NCI-H1417 treated with DMSO at 0.1 percent for 48 hours (cell line): ENCODE measurements at regions not wholly inside any gene's neighbourhood (a gene's known extent, or its start where the extent isn't known, plus 50 kb on each side); places are given as distances from the start of the nearest gene placed in this dataset.

Source experiments
- DNase-seq: peaks from one replicate; lab custom pipeline; 2025; lab: John Stamatoyannopoulos, UW

- DNase-seq, result no peak
Measured at GRCh38 chr5:92923885-92924284, 657.1 kb downstream of the NR2F1-AS1 start.

- no peak for DNase-seq
Measured at GRCh38 chr5:92922231-92922967, 658.6 kb downstream of the NR2F1-AS1 start.

- DNase-seq, result no peak
Measured at GRCh38 chr5:92917044-92917443, 664.0 kb downstream of the NR2F1-AS1 start.

GRCh38 chr5:92916036-92916435 lies 665.0 kb downstream of the NR2F1-AS1 start:
- no peak for DNase-seq

- peak; percentile 11 for DNase-seq
Measured at GRCh38 chr5:92912283-92912682, 668.7 kb downstream of the NR2F1-AS1 start.

GRCh38 chr5:92911851-92912250 lies 669.2 kb downstream of the NR2F1-AS1 start:
- DNase-seq, result no peak

GRCh38 chr5:92911293-92911692 lies 669.7 kb downstream of the NR2F1-AS1 start:
- DNase-seq, result no peak

GRCh38 chr5:92909602-92909962 lies 671.4 kb downstream of the NR2F1-AS1 start:
- DNase-seq, result no peak

- no peak for DNase-seq
Measured at GRCh38 chr5:92908952-92909601, 671.9 kb downstream of the NR2F1-AS1 start.

- DNase-seq, result no peak
Measured at GRCh38 chr5:92907938-92908606, 672.9 kb downstream of the NR2F1-AS1 start.

GRCh38 chr5:92906798-92907376 lies 674.1 kb downstream of the NR2F1-AS1 start:
- DNase-seq, result no peak

GRCh38 chr5:92904021-92904420 lies 677.0 kb downstream of the NR2F1-AS1 start:
- no peak for DNase-seq

GRCh38 chr5:92899611-92900010 lies 681.4 kb downstream of the NR2F1-AS1 start:
- no peak for DNase-seq

GRCh38 chr5:92896722-92897121 lies 684.3 kb downstream of the NR2F1-AS1 start:
- no peak for DNase-seq

- no peak for DNase-seq
Measured at GRCh38 chr5:92890841-92891244, 690.2 kb downstream of the NR2F1-AS1 start.

- DNase-seq, result no peak
Measured at GRCh38 chr5:92889140-92889539, 691.9 kb downstream of the NR2F1-AS1 start.

- no peak for DNase-seq
Measured at GRCh38 chr5:92887254-92887653, 693.8 kb downstream of the NR2F1-AS1 start.

- no peak for DNase-seq
Measured at GRCh38 chr5:92886751-92887150, 694.3 kb downstream of the NR2F1-AS1 start.

GRCh38 chr5:92885950-92886349 lies 695.1 kb downstream of the NR2F1-AS1 start:
- no peak for DNase-seq

- DNase-seq, result no peak
Measured at GRCh38 chr5:92884469-92884868, 696.5 kb downstream of the NR2F1-AS1 start.

- no peak for DNase-seq
Measured at GRCh38 chr5:92879806-92880543, 701.0 kb downstream of the NR2F1-AS1 start.

- DNase-seq, result no peak
Measured at GRCh38 chr5:92874790-92875189, 706.2 kb downstream of the NR2F1-AS1 start.
